ENCODE measurements at regions not wholly inside any gene's neighbourhood (a gene's known extent, or its start where the extent isn't known, plus 50 kb on each side); places are given as distances from the start of the nearest gene placed in this dataset.

- TF ChIP-seq, protein P1, sequence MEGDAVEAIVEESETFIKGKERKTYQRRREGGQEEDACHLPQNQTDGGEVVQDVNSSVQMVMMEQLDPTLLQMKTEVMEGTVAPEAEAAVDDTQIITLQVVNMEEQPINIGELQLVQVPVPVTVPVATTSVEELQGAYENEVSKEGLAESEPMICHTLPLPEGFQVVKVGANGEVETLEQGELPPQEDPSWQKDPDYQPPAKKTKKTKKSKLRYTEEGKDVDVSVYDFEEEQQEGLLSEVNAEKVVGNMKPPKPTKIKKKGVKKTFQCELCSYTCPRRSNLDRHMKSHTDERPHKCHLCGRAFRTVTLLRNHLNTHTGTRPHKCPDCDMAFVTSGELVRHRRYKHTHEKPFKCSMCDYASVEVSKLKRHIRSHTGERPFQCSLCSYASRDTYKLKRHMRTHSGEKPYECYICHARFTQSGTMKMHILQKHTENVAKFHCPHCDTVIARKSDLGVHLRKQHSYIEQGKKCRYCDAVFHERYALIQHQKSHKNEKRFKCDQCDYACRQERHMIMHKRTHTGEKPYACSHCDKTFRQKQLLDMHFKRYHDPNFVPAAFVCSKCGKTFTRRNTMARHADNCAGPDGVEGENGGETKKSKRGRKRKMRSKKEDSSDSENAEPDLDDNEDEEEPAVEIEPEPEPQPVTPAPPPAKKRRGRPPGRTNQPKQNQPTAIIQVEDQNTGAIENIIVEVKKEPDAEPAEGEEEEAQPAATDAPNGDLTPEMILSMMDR (conservative IDR thresholded peaks at IDR 0.05; ENCODE audit: low read depth, low read length): no peak
- TF ChIP-seq RCOR1 (IDR thresholded peaks at IDR 0.05; ENCODE audit: insufficient replicate concordance, low read length) (no peak), MAFK (IDR thresholded peaks at IDR 0.05; ENCODE audit: low read depth, low read length) (no peak)
These were observed 351.8 kb upstream of the FMN2 start for GRCh38 chr1:239739919-239740318.

All from IMR-90 (cell line).